ENCODE measurements at regions not wholly inside any gene's neighbourhood (a gene's known extent, or its start where the extent isn't known, plus 50 kb on each side); places are given as distances from the start of the nearest gene placed in this dataset.
A peak's percentile ranks its signal among the peaks of the same experiment; 100 is the strongest.

- no peak for ATAC-seq
These were observed 187.8 kb upstream of the KRR1 start for GRCh38 chr12:75699251-75699650.

GRCh38 chr12:75698052-75698451 lies 186.6 kb upstream of the KRR1 start:
- no peak for TF ChIP-seq CSRNP3 (CRISPR knock-in tag; IDR thresholded peaks at IDR 0.05)
- TF ChIP-seq PPARA (CRISPR knock-in tag; IDR thresholded peaks at IDR 0.05; ENCODE audit: borderline replicate concordance) = no peak
- TF ChIP-seq SNAI2 (CRISPR knock-in tag; IDR thresholded peaks at IDR 0.05) = no peak
- no peak for ATAC-seq

More at GRCh38 chr12:75699251-75699650, 187.8 kb upstream of the KRR1 start:
- TF ChIP-seq ZFP30 (CRISPR knock-in tag; IDR thresholded peaks at IDR 0.05) (peak; percentile 91), PPARA (CRISPR knock-in tag; IDR thresholded peaks at IDR 0.05; ENCODE audit: borderline replicate concordance) (no peak), ZC3H10 (CRISPR knock-in tag; IDR thresholded peaks at IDR 0.05) (no peak)

GRCh38 chr12:75695926-75696325 lies 184.5 kb upstream of the KRR1 start:
- no peak for ATAC-seq
- TF ChIP-seq ZNF565 (CRISPR knock-in tag; conservative IDR thresholded peaks at IDR 0.05; ENCODE audit: low read depth) (no peak), SNAI2 (CRISPR knock-in tag; IDR thresholded peaks at IDR 0.05) (no peak), ZFP30 (CRISPR knock-in tag; IDR thresholded peaks at IDR 0.05) (no peak), ARNTL (CRISPR knock-in tag; IDR thresholded peaks at IDR 0.05; ENCODE audit: borderline replicate concordance, low read depth) (no peak), BACH2 (CRISPR knock-in tag; IDR thresholded peaks at IDR 0.05; ENCODE audit: borderline replicate concordance) (no peak), ZC3H10 (CRISPR knock-in tag; IDR thresholded peaks at IDR 0.05) (no peak), GLIS3 (CRISPR knock-in tag; IDR thresholded peaks at IDR 0.05) (no peak), POU6F1 (CRISPR knock-in tag; IDR thresholded peaks at IDR 0.05; ENCODE audit: borderline replicate concordance, low read depth) (no peak), PATZ1 (CRISPR knock-in tag; IDR thresholded peaks at IDR 0.05; ENCODE audit: borderline replicate concordance) (no peak), ESRRG (CRISPR knock-in tag; IDR thresholded peaks at IDR 0.05) (no peak), CREB5 (CRISPR knock-in tag; IDR thresholded peaks at IDR 0.05; ENCODE audit: low read depth) (no peak), CSRNP3 (CRISPR knock-in tag; IDR thresholded peaks at IDR 0.05) (no peak), ZNF8 (CRISPR knock-in tag; IDR thresholded peaks at IDR 0.05) (no peak), TSHZ2 (CRISPR knock-in tag; IDR thresholded peaks at IDR 0.05) (no peak), ZNF70 (CRISPR knock-in tag; IDR thresholded peaks at IDR 0.05) (no peak)

Measured in SK-N-SH treated with all-trans-retinoic acid at 6 μM for 48 hours (cell line).